Fibroblast of mammary gland (primary cell): ENCODE measurements at regions not wholly inside any gene's neighbourhood (a gene's known extent, or its start where the extent isn't known, plus 50 kb on each side); places are given as distances from the start of the nearest gene placed in this dataset.

Experiments used
- DNase-seq: peaks from one replicate; pipeline ENCODE4 v3.0.0-alpha.2; 2010; ENCODE audit warnings: low read depth
- H3K4me3 ChIP-seq: 2 replicates; pipeline ENCODE4 v1.5.1; 2011; ENCODE audit warnings: low read depth, mild to moderate bottlenecking, low read length, moderate library complexity; ENCODE audit not compliant: control insufficient read depth
- CTCF ChIP-seq: conservative IDR thresholded peaks from 2 replicates; pipeline ENCODE4 v1.5.1; 2011; ENCODE audit warnings: low read depth, low read length, inconsistent platforms; ENCODE audit not compliant: control insufficient read depth, insufficient read depth

GRCh38 chr7:125363873-125364272 is 434.2 kb upstream of the POT1 start:
- peak; percentile 3 for DNase-seq
- H3K4me3 ChIP-seq = no peak overlapping the region
- no peak for TF ChIP-seq CTCF

- TF ChIP-seq CTCF = no peak
- DNase-seq = no peak
These were observed 429.0 kb upstream of the POT1 start for GRCh38 chr7:125358551-125359167.

GRCh38 chr7:125357676-125358455 is 428.2 kb upstream of the POT1 start:
- no peak for TF ChIP-seq CTCF
- DNase-seq = no peak
- H3K4me3 ChIP-seq = no peak overlapping the region

More at GRCh38 chr7:125358551-125359167, 429.0 kb upstream of the POT1 start:
- no peak overlapping the region for H3K4me3 ChIP-seq

- peak; percentile 26 for DNase-seq
- no peak overlapping the region for H3K4me3 ChIP-seq
- no peak for TF ChIP-seq CTCF
These were observed 426.3 kb upstream of the POT1 start for GRCh38 chr7:125355899-125356298.

GRCh38 chr7:125347269-125347668 is 417.6 kb upstream of the POT1 start:
- no peak overlapping the region for H3K4me3 ChIP-seq
- no peak for TF ChIP-seq CTCF
- no peak for DNase-seq

- no peak overlapping the region for H3K4me3 ChIP-seq
- TF ChIP-seq CTCF = no peak
- DNase-seq = no peak
These were observed 408.5 kb upstream of the POT1 start for GRCh38 chr7:125338110-125338509.
